ENCODE measurements at regions not wholly inside any gene's neighbourhood (a gene's known extent, or its start where the extent isn't known, plus 50 kb on each side); places are given as distances from the start of the nearest gene placed in this dataset.

GRCh38 chr3:166456286-166456685 lies 619.1 kb upstream of the BCHE start:
- Histone ChIP-seq H3K4me1 (ENCODE audit: control insufficient read depth in 5 of 5, insufficient read depth in 5 of 5, low read length in 5 of 5) (no peaks in the 10 kb centered on the region), H3K9me3 (ENCODE audit: control insufficient read depth in 5 of 5, low read length in 5 of 5) (no peaks in the 10 kb centered on the region), H3K4me3 (ENCODE audit: low read depth in 1 of 5, low read length in 5 of 5) (no peak overlapping the region), H3K36me3 (ENCODE audit: control insufficient read depth in 5 of 5, insufficient read depth in 5 of 5, low read length in 5 of 5) (no peaks in the 10 kb centered on the region), H3K27me3 (ENCODE audit: control insufficient read depth in 5 of 5, insufficient read depth in 4 of 5, low read length in 5 of 5) (no peaks in the 10 kb centered on the region), H3K27ac (ENCODE audit: low read depth, low read length) (no peak overlapping the region), H3K9ac (ENCODE audit: low read length in 5 of 5) (no peak overlapping the region)

- no peak overlapping the region for H3K4me3 ChIP-seq (ENCODE audit: low read depth in 1 of 5, low read length in 5 of 5)
- no peaks in the 10 kb centered on the region for H3K4me1 ChIP-seq (ENCODE audit: control insufficient read depth in 5 of 5, insufficient read depth in 5 of 5, low read length in 5 of 5)
- no peaks in the 10 kb centered on the region for H3K27me3 ChIP-seq (ENCODE audit: control insufficient read depth in 5 of 5, insufficient read depth in 4 of 5, low read length in 5 of 5)
- no peaks in the 10 kb centered on the region for H3K9me3 ChIP-seq (ENCODE audit: control insufficient read depth in 5 of 5, low read length in 5 of 5)
- no peak overlapping the region for H3K9ac ChIP-seq (ENCODE audit: low read length in 5 of 5)
- no peak overlapping the region for H3K27ac ChIP-seq (ENCODE audit: low read depth, low read length)
- no peaks in the 10 kb centered on the region for H3K36me3 ChIP-seq (ENCODE audit: control insufficient read depth in 5 of 5, insufficient read depth in 5 of 5, low read length in 5 of 5)
Observed at GRCh38 chr3:166455744-166456143, 618.5 kb upstream of the BCHE start.

GRCh38 chr3:166453478-166453877 lies 616.3 kb upstream of the BCHE start:
- no peaks in the 10 kb centered on the region for H3K36me3 ChIP-seq (ENCODE audit: control insufficient read depth in 5 of 5, insufficient read depth in 5 of 5, low read length in 5 of 5)
- no peaks in the 10 kb centered on the region for H3K4me1 ChIP-seq (ENCODE audit: control insufficient read depth in 5 of 5, insufficient read depth in 5 of 5, low read length in 5 of 5)
- no peak overlapping the region for H3K9ac ChIP-seq (ENCODE audit: low read length in 5 of 5)
- H3K9me3 ChIP-seq (ENCODE audit: control insufficient read depth in 5 of 5, low read length in 5 of 5) = no peaks in the 10 kb centered on the region
- H3K4me3 ChIP-seq (ENCODE audit: low read depth in 1 of 5, low read length in 5 of 5) = no peak overlapping the region
- no peak overlapping the region for H3K27ac ChIP-seq (ENCODE audit: low read depth, low read length)
- no peaks in the 10 kb centered on the region for H3K27me3 ChIP-seq (ENCODE audit: control insufficient read depth in 5 of 5, insufficient read depth in 4 of 5, low read length in 5 of 5)

GRCh38 chr3:166451997-166452396 lies 614.8 kb upstream of the BCHE start:
- no peak overlapping the region for H3K4me3 ChIP-seq (ENCODE audit: low read depth in 1 of 5, low read length in 5 of 5)

GRCh38 chr3:166447513-166447912 lies 610.3 kb upstream of the BCHE start:
- H3K27ac ChIP-seq (ENCODE audit: low read depth, low read length) = no peak overlapping the region
- H3K4me3 ChIP-seq (ENCODE audit: low read depth in 1 of 5, low read length in 5 of 5) = no peak overlapping the region
- H3K27me3 ChIP-seq (ENCODE audit: control insufficient read depth in 5 of 5, insufficient read depth in 4 of 5, low read length in 5 of 5) = no peaks in the 10 kb centered on the region
- peaks cover 0 to 7% (median 2%) of the 10 kb centered on the region in 5 donors for H3K9me3 ChIP-seq (ENCODE audit: control insufficient read depth in 5 of 5, low read length in 5 of 5)
- H3K9ac ChIP-seq (ENCODE audit: low read length in 5 of 5) = no peak overlapping the region
- peaks cover 0 to 7% (median 0%) of the 10 kb centered on the region in 5 donors for H3K4me1 ChIP-seq (ENCODE audit: control insufficient read depth in 5 of 5, insufficient read depth in 5 of 5, low read length in 5 of 5)
- H3K36me3 ChIP-seq (ENCODE audit: control insufficient read depth in 5 of 5, insufficient read depth in 5 of 5, low read length in 5 of 5) = no peaks in the 10 kb centered on the region

More at GRCh38 chr3:166451997-166452396, 614.8 kb upstream of the BCHE start:
- H3K27me3 ChIP-seq (ENCODE audit: control insufficient read depth in 5 of 5, insufficient read depth in 4 of 5, low read length in 5 of 5) = no peaks in the 10 kb centered on the region
- H3K9ac ChIP-seq (ENCODE audit: low read length in 5 of 5) = no peak overlapping the region
- no peaks in the 10 kb centered on the region for H3K9me3 ChIP-seq (ENCODE audit: control insufficient read depth in 5 of 5, low read length in 5 of 5)
- H3K4me1 ChIP-seq (ENCODE audit: control insufficient read depth in 5 of 5, insufficient read depth in 5 of 5, low read length in 5 of 5) = no peaks in the 10 kb centered on the region
- no peaks in the 10 kb centered on the region for H3K36me3 ChIP-seq (ENCODE audit: control insufficient read depth in 5 of 5, insufficient read depth in 5 of 5, low read length in 5 of 5)
- H3K27ac ChIP-seq (ENCODE audit: low read depth, low read length) = no peak overlapping the region

- no peak overlapping the region for H3K4me3 ChIP-seq (ENCODE audit: low read depth in 1 of 5, low read length in 5 of 5)
- no peak overlapping the region for H3K9ac ChIP-seq (ENCODE audit: low read length in 5 of 5)
- H3K9me3 ChIP-seq (ENCODE audit: control insufficient read depth in 5 of 5, low read length in 5 of 5) = peaks cover 0 to 7% (median 2%) of the 10 kb centered on the region in 5 donors
Observed at GRCh38 chr3:166446986-166447385, 609.8 kb upstream of the BCHE start.

GRCh38 chr3:166446291-166446690 lies 609.1 kb upstream of the BCHE start:
- peaks cover 0 to 7% (median 0%) of the 10 kb centered on the region in 5 donors for H3K4me1 ChIP-seq (ENCODE audit: control insufficient read depth in 5 of 5, insufficient read depth in 5 of 5, low read length in 5 of 5)
- H3K9ac ChIP-seq (ENCODE audit: low read length in 5 of 5) = no peak overlapping the region
- H3K4me3 ChIP-seq (ENCODE audit: low read depth in 1 of 5, low read length in 5 of 5) = no peak overlapping the region
- peaks cover 0 to 7% (median 2%) of the 10 kb centered on the region in 5 donors for H3K9me3 ChIP-seq (ENCODE audit: control insufficient read depth in 5 of 5, low read length in 5 of 5)
- no peaks in the 10 kb centered on the region for H3K27me3 ChIP-seq (ENCODE audit: control insufficient read depth in 5 of 5, insufficient read depth in 4 of 5, low read length in 5 of 5)
- H3K36me3 ChIP-seq (ENCODE audit: control insufficient read depth in 5 of 5, insufficient read depth in 5 of 5, low read length in 5 of 5) = no peaks in the 10 kb centered on the region
- H3K27ac ChIP-seq (ENCODE audit: low read depth, low read length) = no peak overlapping the region

More at GRCh38 chr3:166446986-166447385, 609.8 kb upstream of the BCHE start:
- Histone ChIP-seq H3K36me3 (ENCODE audit: control insufficient read depth in 5 of 5, insufficient read depth in 5 of 5, low read length in 5 of 5) (no peaks in the 10 kb centered on the region), H3K27ac (ENCODE audit: low read depth, low read length) (no peak overlapping the region), H3K27me3 (ENCODE audit: control insufficient read depth in 5 of 5, insufficient read depth in 4 of 5, low read length in 5 of 5) (no peaks in the 10 kb centered on the region), H3K4me1 (ENCODE audit: control insufficient read depth in 5 of 5, insufficient read depth in 5 of 5, low read length in 5 of 5) (peaks cover 0 to 7% (median 0%) of the 10 kb centered on the region in 5 donors)

GRCh38 chr3:166445865-166446264 lies 608.6 kb upstream of the BCHE start:
- H3K9ac ChIP-seq (ENCODE audit: low read length in 5 of 5) = no peak overlapping the region
- H3K9me3 ChIP-seq (ENCODE audit: control insufficient read depth in 5 of 5, low read length in 5 of 5) = peaks cover 0 to 7% (median 2%) of the 10 kb centered on the region in 5 donors
- H3K4me3 ChIP-seq (ENCODE audit: low read depth in 1 of 5, low read length in 5 of 5) = no peak overlapping the region
- H3K4me1 ChIP-seq (ENCODE audit: control insufficient read depth in 5 of 5, insufficient read depth in 5 of 5, low read length in 5 of 5) = peaks cover 0 to 7% (median 0%) of the 10 kb centered on the region in 5 donors
- H3K36me3 ChIP-seq (ENCODE audit: control insufficient read depth in 5 of 5, insufficient read depth in 5 of 5, low read length in 5 of 5) = no peaks in the 10 kb centered on the region
- no peaks in the 10 kb centered on the region for H3K27me3 ChIP-seq (ENCODE audit: control insufficient read depth in 5 of 5, insufficient read depth in 4 of 5, low read length in 5 of 5)
- H3K27ac ChIP-seq (ENCODE audit: low read depth, low read length) = no peak overlapping the region

- no peak overlapping the region for H3K4me3 ChIP-seq (ENCODE audit: low read depth in 1 of 5, low read length in 5 of 5)
Observed at GRCh38 chr3:166444756-166445155, 607.5 kb upstream of the BCHE start.

GRCh38 chr3:166444336-166444735 lies 607.1 kb upstream of the BCHE start:
- H3K4me3 ChIP-seq (ENCODE audit: low read depth in 1 of 5, low read length in 5 of 5) = no peak overlapping the region
- no peak overlapping the region for H3K9ac ChIP-seq (ENCODE audit: low read length in 5 of 5)
- H3K4me1 ChIP-seq (ENCODE audit: control insufficient read depth in 5 of 5, insufficient read depth in 5 of 5, low read length in 5 of 5) = peaks cover 0 to 7% (median 0%) of the 10 kb centered on the region in 5 donors
- peaks cover 0 to 7% (median 2%) of the 10 kb centered on the region in 5 donors for H3K9me3 ChIP-seq (ENCODE audit: control insufficient read depth in 5 of 5, low read length in 5 of 5)
- no peak overlapping the region for H3K27ac ChIP-seq (ENCODE audit: low read depth, low read length)
- H3K27me3 ChIP-seq (ENCODE audit: control insufficient read depth in 5 of 5, insufficient read depth in 4 of 5, low read length in 5 of 5) = no peaks in the 10 kb centered on the region
- H3K36me3 ChIP-seq (ENCODE audit: control insufficient read depth in 5 of 5, insufficient read depth in 5 of 5, low read length in 5 of 5) = no peaks in the 10 kb centered on the region

More at GRCh38 chr3:166444756-166445155, 607.5 kb upstream of the BCHE start:
- Histone ChIP-seq H3K36me3 (ENCODE audit: control insufficient read depth in 5 of 5, insufficient read depth in 5 of 5, low read length in 5 of 5) (no peaks in the 10 kb centered on the region), H3K9ac (ENCODE audit: low read length in 5 of 5) (no peak overlapping the region), H3K27me3 (ENCODE audit: control insufficient read depth in 5 of 5, insufficient read depth in 4 of 5, low read length in 5 of 5) (no peaks in the 10 kb centered on the region), H3K27ac (ENCODE audit: low read depth, low read length) (no peak overlapping the region), H3K4me1 (ENCODE audit: control insufficient read depth in 5 of 5, insufficient read depth in 5 of 5, low read length in 5 of 5) (peaks cover 0 to 7% (median 0%) of the 10 kb centered on the region in 5 donors), H3K9me3 (ENCODE audit: control insufficient read depth in 5 of 5, low read length in 5 of 5) (peaks cover 0 to 7% (median 2%) of the 10 kb centered on the region in 5 donors)
